K562 (cell line): ENCODE measurements at regions not wholly inside any gene's neighbourhood (a gene's known extent, or its start where the extent isn't known, plus 50 kb on each side); places are given as distances from the start of the nearest gene placed in this dataset.

Experiments used
- ATAC-seq: fragments of 200-7000 bp; cut with Tn5 transposase; 3 replicates; pipeline ENCODE4 v1.9.1; 2020; ENCODE audit warnings: moderate library complexity
- BruUV-seq: library from RNA; stranded (reverse); fragments of 400-500 nt; replicated peaks from 2 replicates; lab custom pipeline; 2021; lab: Mats Ljungman, UMichigan
- CTCF ChIA-PET: fragments of 300-600 bp; formaldehyde crosslinking; extraction: SDS; loops from one replicate; lab custom pipeline; 2021; ENCODE audit warnings: low intra/inter-chr PET ratio; lab: Yijun Ruan, JAX
- POLR2A ChIA-PET: fragments of 300-600, 350-650 bp; sonication (Branson Sonifier 250); formaldehyde crosslinking; extraction: SDS; loops from one replicate; lab custom pipeline; 2021; ENCODE audit warnings: antibody characterized with exemption, inconsistent platforms; lab: Yijun Ruan, JAX
- DNase-seq, 4 experiments: peaks; one replicate each; pipeline versions ENCODE4 v3.0.0 to v3.0.0-alpha.2; 2011 to 2018; ENCODE audit warnings: low spot score in 3 of 4, mixed read lengths in 3 of 4; ENCODE audit errors: extremely low read depth in 1 of 4
- FAIRE-seq: peaks from 2 replicates; lab custom pipeline; 2011; peaks lifted over from hg19 to GRCh38; lab: Jason Lieb, UNC
- H2AFZ ChIP-seq: 2 replicates; pipeline ENCODE4 v1.6.0; 2011; ENCODE audit warnings: low read depth, low read length, control low read depth, inconsistent platforms
- H3K27ac ChIP-seq: fragments of 200-600 bp; 3 replicates; pipeline ENCODE4 v1.8.0; 2011; ENCODE audit warnings: low read depth, mild to moderate bottlenecking, control low read depth, inconsistent platforms, low read length, moderate library complexity, mixed read lengths; ENCODE audit errors: extremely low read depth
- H3K27me3 ChIP-seq, 2 experiments: fragments of 300-600 bp in 1 of 2; 2 replicates in 1 of 2; 3 replicates in 1 of 2; pipeline versions ENCODE4 v1.6.0 to v1.8.0; 2011; ENCODE audit warnings: inconsistent platforms in 2 of 2, low read length in 2 of 2, mild to moderate bottlenecking in 1 of 2, mixed read lengths in 1 of 2, moderate library complexity in 1 of 2; ENCODE audit not compliant: control insufficient read depth in 2 of 2, insufficient read depth in 2 of 2
- H3K36me3 ChIP-seq: fragments of 300-600 bp; 3 replicates; pipeline ENCODE4 v1.8.0; 2011; ENCODE audit warnings: mild to moderate bottlenecking, low read length, inconsistent platforms; ENCODE audit not compliant: control insufficient read depth, insufficient read depth
- H3K4me1 ChIP-seq, 2 experiments: fragments of 200-600 bp in 1 of 2; replicated peaks in 1 of 2; 2 replicates in 1 of 2; 3 replicates in 1 of 2; pipeline versions ENCODE4 v1.5.1 to v1.8.0; 2011; ENCODE audit warnings: inconsistent platforms in 2 of 2, low read length in 2 of 2, mild to moderate bottlenecking in 1 of 2, mixed read lengths in 1 of 2, moderate library complexity in 1 of 2; ENCODE audit not compliant: control insufficient read depth in 2 of 2, insufficient read depth in 2 of 2
- H3K4me2 ChIP-seq: 2 replicates; pipeline ENCODE4 v1.6.1; 2011; ENCODE audit warnings: low read length, control low read depth, inconsistent platforms, mixed read lengths; ENCODE audit not compliant: insufficient read depth
- H3K4me3 ChIP-seq: fragments of 200-600 bp; sonication (generic), shearing (Covaris generic); 2 replicates; pipeline ENCODE4 v1.5.1; 2016; ENCODE audit warnings: control low read depth, inconsistent platforms
- H3K79me2 ChIP-seq: fragments of 200-600 bp; 3 replicates; pipeline ENCODE4 v1.8.0; 2011; ENCODE audit warnings: low read length, inconsistent platforms; ENCODE audit not compliant: control insufficient read depth, insufficient read depth
- H3K9ac ChIP-seq, 2 experiments: 2 replicates each; pipeline versions ENCODE4 v1.6.0 to v1.6.1; 2011; ENCODE audit warnings: low read depth in 2 of 2, low read length in 2 of 2, control low read depth in 1 of 2, inconsistent platforms in 1 of 2, mild to moderate bottlenecking in 1 of 2, mixed read lengths in 1 of 2; ENCODE audit not compliant: insufficient read depth in 1 of 2
- H3K9me1 ChIP-seq: one replicate; pipeline ENCODE4 v1.6.0; 2011; ENCODE audit warnings: inconsistent platforms, mild to moderate bottlenecking, low read length, moderate library complexity; ENCODE audit not compliant: control insufficient read depth, insufficient read depth
- H3K9me3 ChIP-seq: replicated peaks from 2 replicates; pipeline ENCODE4 v1.5.1; 2011; ENCODE audit warnings: low read depth, low read length, inconsistent platforms; ENCODE audit not compliant: control insufficient read depth, insufficient read depth
- H4K20me1 ChIP-seq: replicated peaks from 2 replicates; pipeline ENCODE4 v1.6.1; 2011; ENCODE audit warnings: low read length, inconsistent platforms, mixed read lengths; ENCODE audit not compliant: control insufficient read depth, insufficient read depth
- GMEB1 ChIP-seq: fragments of 250-450 bp; sonication (Bioruptor Pico); IDR thresholded peaks from 2 replicates; pipeline ENCODE4 v1.4.0; 2020; ENCODE audit warnings: mild to moderate bottlenecking
- HBP1 ChIP-seq: fragments of 450-650 bp; formaldehyde crosslinking; IDR thresholded peaks from 2 replicates; pipeline ENCODE4 v1.4.0; 2022; ENCODE audit warnings: missing genetic modification characterization
- KHSRP ChIP-seq: fragments of 450-650 bp; IDR thresholded peaks from 2 replicates; pipeline ENCODE4 v1.6.1; 2017
- L3MBTL2 ChIP-seq: fragments of 450-650 bp; IDR thresholded peaks from 2 replicates; pipeline ENCODE4 v1.6.1; 2016; ENCODE audit warnings: mild to moderate bottlenecking, moderate library complexity
- PBX2 ChIP-seq, 2 experiments: IDR thresholded peaks in 1 of 2; conservative IDR thresholded peaks in 1 of 2; 2 replicates each; pipeline ENCODE4 v1.6.1; 2016; ENCODE audit warnings: low read depth in 2 of 2, mild to moderate bottlenecking in 1 of 2, missing compliant biosample characterization in 1 of 2, missing genetic modification characterization in 1 of 2, moderate library complexity in 1 of 2
- SIN3A ChIP-seq, 2 experiments: fragments of 150-350 bp in 1 of 2; IDR thresholded peaks; 2 replicates each; pipeline ENCODE4 v1.6.1; 2011 to 2016; ENCODE audit warnings: borderline replicate concordance in 2 of 2, low read depth in 2 of 2, low read length in 2 of 2, mild to moderate bottlenecking in 2 of 2, moderate library complexity in 2 of 2; ENCODE audit not compliant: control insufficient read depth in 1 of 2
- SMAD3 ChIP-seq: fragments of 450-650 bp; formaldehyde crosslinking; conservative IDR thresholded peaks from 2 replicates; pipeline ENCODE4 v1.4.0; 2020; ENCODE audit warnings: mild to moderate bottlenecking
- SP2 ChIP-seq: IDR thresholded peaks from 2 replicates; pipeline ENCODE4 v1.6.1; 2011; ENCODE audit warnings: mild to moderate bottlenecking, low read depth, low read length, moderate library complexity; ENCODE audit not compliant: poor library complexity, severe bottlenecking; ENCODE audit errors: extremely low read depth
- STAG1 ChIP-seq: sonication (generic); formaldehyde crosslinking; IDR thresholded peaks from 2 replicates; pipeline ENCODE4 v1.5.0; 2020; ENCODE audit warnings: missing genetic modification reagents, borderline replicate concordance
- TCF7L2 ChIP-seq: fragments of 150-350 bp; IDR thresholded peaks from 2 replicates; pipeline ENCODE4 v1.6.1; 2016; ENCODE audit warnings: low read depth, mild to moderate bottlenecking, low read length, moderate library complexity
- ZBTB1 ChIP-seq: sonication (generic); formaldehyde crosslinking; IDR thresholded peaks from 2 replicates; pipeline ENCODE4 v1.8.1; 2023; ENCODE audit warnings: missing genetic modification reagents, low read depth, mild to moderate bottlenecking, borderline replicate concordance
- ZNF354B ChIP-seq: fragments of 250-450 bp; sonication (Bioruptor Pico); IDR thresholded peaks from 2 replicates; pipeline ENCODE4 v1.4.0; 2020
- ZNF398 ChIP-seq: fragments of 250-450 bp; sonication (Bioruptor Pico); IDR thresholded peaks from 2 replicates; pipeline ENCODE4 v1.8.0; 2021; ENCODE audit warnings: moderate library complexity, mild to moderate bottlenecking, inconsistent platforms
- ZNF57 ChIP-seq: fragments of 450-650 bp; formaldehyde crosslinking; IDR thresholded peaks from 2 replicates; pipeline ENCODE4 v1.4.0; 2020; ENCODE audit warnings: mild to moderate bottlenecking, moderate library complexity
- WGBS: fragments of 100-300 bp; shearing (Covaris generic); methylation state at CpG from one replicate; pipeline ENCODE4 v1.1.6; 2016; ENCODE audit warnings: low coverage, mixed read lengths; ENCODE audit not compliant: insufficient coverage; ENCODE audit errors: missing lambda C conversion rate; 5-methylcytosine and 5-hydroxymethylcytosine counted together
- in situ Hi-C: fragments of 300-500 bp; cut with MboI; formaldehyde crosslinking; loops from 4 replicates; pipeline ENCODE4 v1.15.0; 2018; ENCODE audit warnings: inconsistent platforms, mixed read lengths
- intact Hi-C: fragments of 100-400 bp; cut with micrococcal nuclease; formaldehyde crosslinking; loops from 2 replicates; pipeline ENCODE4 v1.14.2; 2022

- Histone ChIP-seq H3K36me3 (no peaks in the 10 kb centered on the region), H3K27me3 (no peaks in the 10 kb centered on the region), H3K9me1 (no peaks in the 10 kb centered on the region), H3K4me3 (no peak overlapping the region), H3K9me3 (no peaks in the 10 kb centered on the region), H3K9ac (no peak overlapping the region), H3K79me2 (no peaks in the 10 kb centered on the region), H3K27ac (no peak overlapping the region), H4K20me1 (no peaks in the 10 kb centered on the region), H3K4me1 (peaks cover 0 to 15% of the 10 kb centered on the region in 2 experiments; a peak in 3 of 5 replicates), H3K4me2 (no peak overlapping the region), H2AFZ (no peak overlapping the region)
- no peak for DNase-seq
- in situ Hi-C loops (loop anchor here (5.0 kb wide), 1 partner anchor 169 kb away; no protein-coding TSS in a partner anchor), intact Hi-C loops (loop anchor here (5.0 kb wide), 1 partner anchor 351 kb away; no protein-coding TSS in a partner anchor)
- FAIRE-seq: no peak
- CTCF ChIA-PET: no interaction called here
- no TSS peak for BruUV-seq
- WGBS: 40% methylated on average over 1 of the region's 1 CpG
- POLR2A ChIA-PET: interaction anchor here (1.0 kb wide), 1 partner anchor 165 kb away, joined by 3 read pairs; the partner anchor contains the start of gene ARRDC3
- no peak for ATAC-seq
- TF ChIP-seq TCF7L2: no peak
- no peak for TF ChIP-seq L3MBTL2
- TF ChIP-seq ZBTB1 (CRISPR knock-in tag): no peak
- TF ChIP-seq KHSRP: no peak
- no peak for TF ChIP-seq ZNF57 (CRISPR knock-in tag)
- no peak for TF ChIP-seq PBX2 (CRISPR knock-in tag; IDR thresholded peaks at IDR 0.05; ENCODE audit: low read depth)
- TF ChIP-seq PBX2 (tag; conservative IDR thresholded peaks at IDR 0.05; ENCODE audit: low read depth): no peak
- TF ChIP-seq SMAD3: no peak
- TF ChIP-seq STAG1 (CRISPR knock-in tag): no peak
- TF ChIP-seq GMEB1: no peak
- TF ChIP-seq SIN3A (IDR thresholded peaks at IDR 0.05; ENCODE audit: borderline replicate concordance in 2 of 2, control insufficient read depth in 1 of 2, low read depth in 2 of 2, low read length in 2 of 2): no peak
- TF ChIP-seq SP2: no peak
- TF ChIP-seq ZNF354B: no peak
- TF ChIP-seq HBP1 (CRISPR knock-in tag): no peak
- TF ChIP-seq ZNF398 (CRISPR knock-in tag): no peak
Observed at GRCh38 chr5:91217859-91218258, 165.3 kb downstream of the ARRDC3 start.
